ENCODE measurements at regions not wholly inside any gene's neighbourhood (a gene's known extent, or its start where the extent isn't known, plus 50 kb on each side); places are given as distances from the start of the nearest gene placed in this dataset.
"Not testable (repeated sequence)": the region's sequence is repeated elsewhere in the genome, so short reads cannot be mapped to it uniquely, and the experiment has no call there.

DNA sequence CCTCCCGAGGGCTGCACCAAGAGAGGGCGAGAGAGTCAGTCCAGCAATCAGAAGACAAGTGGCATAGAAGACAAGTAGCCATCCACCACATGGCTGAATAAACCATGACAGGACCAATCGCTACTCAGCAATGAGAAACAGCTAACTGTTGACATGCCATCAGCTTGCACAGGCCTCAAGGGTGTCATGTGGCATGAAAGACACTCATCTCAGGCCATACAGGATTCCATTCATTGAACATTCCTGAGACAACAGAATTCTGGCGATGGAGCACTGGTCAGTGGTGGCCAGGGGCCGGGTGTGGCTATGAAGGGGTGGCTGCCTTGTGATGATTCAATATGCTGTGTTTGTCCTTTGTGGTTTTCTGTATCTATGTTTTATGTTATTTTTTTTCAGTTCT lies 182.0 kb downstream of the ADRA2C start:
- in situ Hi-C loops (cut with MboI) = not testable (repeated sequence)

DNA sequence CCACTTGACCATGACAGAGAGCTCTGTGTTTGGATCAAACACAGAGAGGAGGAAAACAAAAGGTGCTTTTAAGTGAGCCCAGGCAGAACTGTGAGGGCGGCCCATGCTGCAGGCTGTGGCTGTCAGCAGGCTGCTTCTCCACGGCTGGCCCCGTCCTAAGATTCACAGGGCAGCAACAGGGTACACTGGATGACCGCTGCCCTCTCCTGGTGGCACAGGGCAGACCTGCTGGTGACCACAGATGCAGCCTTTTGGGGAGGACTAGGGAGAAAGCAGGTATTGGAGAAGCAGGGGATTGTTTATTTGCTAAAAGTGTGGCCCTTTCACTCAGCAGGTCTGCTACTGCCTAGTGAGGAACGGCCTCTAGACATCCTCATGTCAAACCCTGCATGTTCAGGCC lies 183.7 kb downstream of the ADRA2C start:
- H3K9ac ChIP-seq (ENCODE audit: control insufficient read depth, insufficient read depth, low read length); intact Hi-C loops (cut with micrococcal nuclease; ENCODE audit: unreplicated experiment); H3K27me3 ChIP-seq (replicated peaks in 1 of 2; ENCODE audit: control insufficient read depth in 2 of 2, insufficient read depth in 2 of 2, low read length in 1 of 2); FAIRE-seq; H3K27ac ChIP-seq (ENCODE audit: control insufficient read depth, insufficient read depth); H3K79me2 ChIP-seq (ENCODE audit: control insufficient read depth, insufficient read depth, low read length); H3K36me3 ChIP-seq (ENCODE audit: control insufficient read depth in 2 of 2, insufficient read depth in 2 of 2, low read length in 1 of 2); H3K4me2 ChIP-seq (ENCODE audit: control insufficient read depth, insufficient read depth); ATAC-seq; CTCF ChIA-PET; SMC1A ChIA-PET (ENCODE audit: uncharacterized antibody, unreplicated experiment); DNase-seq (ENCODE audit: low read depth, low spot score); POLR2A ChIA-PET; BruUV-seq (replicated peaks); H3K4me1 ChIP-seq (ENCODE audit: control insufficient read depth, insufficient read depth, low read length); H2AFZ ChIP-seq (ENCODE audit: control insufficient read depth, low read depth, low read length); RAD21 ChIA-PET (ENCODE audit: unreplicated experiment); H3K9me3 ChIP-seq (replicated peaks; ENCODE audit: control insufficient read depth, insufficient read depth, low read length); H4K20me1 ChIP-seq (ENCODE audit: control insufficient read depth, insufficient read depth); in situ Hi-C loops (cut with MboI); H3K4me3 ChIP-seq: not testable (repeated sequence)
- 95% methylated on average over 4 of the region's 5 CpGs for WGBS (ENCODE audit: insufficient coverage, insufficient replicate concordance, low lambda C conversion rate, missing lambda C conversion rate)
- peak in 1 of 3 experiments; percentile 10; a peak in 1 of 6 replicates for TF ChIP-seq CTCF (IDR thresholded peaks at IDR 0.05 in 2 of 3, conservative IDR thresholded peaks at IDR 0.05 in 1 of 3; ENCODE audit: control insufficient read depth in 2 of 3, extremely low read depth in 1 of 3, insufficient read depth in 1 of 3, low read depth in 3 of 3, low read length in 3 of 3)

More for the DNA sequence above, 182.0 kb downstream of the ADRA2C start:
- H3K36me3 ChIP-seq (ENCODE audit: control insufficient read depth in 2 of 2, insufficient read depth in 2 of 2, low read length in 1 of 2); H2AFZ ChIP-seq (ENCODE audit: control insufficient read depth, low read depth, low read length); BruUV-seq (replicated peaks); H3K4me2 ChIP-seq (ENCODE audit: control insufficient read depth, insufficient read depth); H3K9me3 ChIP-seq (replicated peaks; ENCODE audit: control insufficient read depth, insufficient read depth, low read length); CTCF ChIA-PET; SMC1A ChIA-PET (ENCODE audit: uncharacterized antibody, unreplicated experiment); H3K4me1 ChIP-seq (ENCODE audit: control insufficient read depth, insufficient read depth, low read length); DNase-seq (ENCODE audit: low read depth, low spot score); RAD21 ChIA-PET (ENCODE audit: unreplicated experiment); H3K27me3 ChIP-seq (replicated peaks in 1 of 2; ENCODE audit: control insufficient read depth in 2 of 2, insufficient read depth in 2 of 2, low read length in 1 of 2); H3K79me2 ChIP-seq (ENCODE audit: control insufficient read depth, insufficient read depth, low read length); ATAC-seq; FAIRE-seq; H4K20me1 ChIP-seq (ENCODE audit: control insufficient read depth, insufficient read depth); H3K27ac ChIP-seq (ENCODE audit: control insufficient read depth, insufficient read depth); H3K9ac ChIP-seq (ENCODE audit: control insufficient read depth, insufficient read depth, low read length); intact Hi-C loops (cut with micrococcal nuclease; ENCODE audit: unreplicated experiment); H3K4me3 ChIP-seq: not testable (repeated sequence)
- WGBS (ENCODE audit: insufficient coverage, insufficient replicate concordance, low lambda C conversion rate, missing lambda C conversion rate) = 86% methylated on average over 5 of the region's 5 CpGs
- POLR2A ChIA-PET = interaction anchor here (0.6 kb wide), 1 partner anchor 9 kb away, joined by 3 read pairs; no protein-coding TSS in a partner anchor

GRCh38 chr4:3952443-3953139 lies 186.4 kb downstream of the ADRA2C start:
- H3K27ac ChIP-seq (ENCODE audit: control insufficient read depth, insufficient read depth); H2AFZ ChIP-seq (ENCODE audit: control insufficient read depth, low read depth, low read length); H3K27me3 ChIP-seq (replicated peaks in 1 of 2; ENCODE audit: control insufficient read depth in 2 of 2, insufficient read depth in 2 of 2, low read length in 1 of 2); RAD21 ChIA-PET (ENCODE audit: unreplicated experiment); H3K4me3 ChIP-seq; intact Hi-C loops (cut with micrococcal nuclease; ENCODE audit: unreplicated experiment); H3K9ac ChIP-seq (ENCODE audit: control insufficient read depth, insufficient read depth, low read length); H3K36me3 ChIP-seq (ENCODE audit: control insufficient read depth in 2 of 2, insufficient read depth in 2 of 2, low read length in 1 of 2); H3K4me2 ChIP-seq (ENCODE audit: control insufficient read depth, insufficient read depth); BruUV-seq (replicated peaks); H3K79me2 ChIP-seq (ENCODE audit: control insufficient read depth, insufficient read depth, low read length); SMC1A ChIA-PET (ENCODE audit: uncharacterized antibody, unreplicated experiment); POLR2A ChIA-PET; in situ Hi-C loops (cut with MboI); H3K4me1 ChIP-seq (ENCODE audit: control insufficient read depth, insufficient read depth, low read length); DNase-seq (ENCODE audit: low read depth, low spot score); FAIRE-seq; H4K20me1 ChIP-seq (ENCODE audit: control insufficient read depth, insufficient read depth); CTCF ChIA-PET; H3K9me3 ChIP-seq (replicated peaks; ENCODE audit: control insufficient read depth, insufficient read depth, low read length); ATAC-seq: not testable (repeated sequence)
- WGBS (ENCODE audit: insufficient coverage, insufficient replicate concordance, low lambda C conversion rate, missing lambda C conversion rate) = 94% methylated on average over 9 of the region's 9 CpGs

All from GM12878 (cell line).